GM12878 (cell line): ENCODE measurements at regions not wholly inside any gene's neighbourhood (a gene's known extent, or its start where the extent isn't known, plus 50 kb on each side); places are given as distances from the start of the nearest gene placed in this dataset.

ENCODE experiments used
- CHD1 ChIP-seq: IDR thresholded peaks from 2 replicates; pipeline ENCODE4 v1.6.1; 2012; ENCODE audit warnings: low read depth, low read length, improper control_type of control experiment
- CHD2 ChIP-seq: IDR thresholded peaks from 2 replicates; pipeline ENCODE4 v1.6.1; 2011; ENCODE audit warnings: low read depth, low read length, improper control_type of control experiment, borderline replicate concordance
- NRF1 ChIP-seq: conservative IDR thresholded peaks from 2 replicates; pipeline ENCODE4 v1.6.1; 2011; ENCODE audit warnings: mild to moderate bottlenecking, low read depth, low read length, improper control_type of control experiment
- POU2F2 ChIP-seq: IDR thresholded peaks from 3 replicates; pipeline ENCODE4 v1.6.1; 2011; ENCODE audit warnings: low read depth, mild to moderate bottlenecking, low read length, borderline replicate concordance
- RAD21 ChIP-seq: IDR thresholded peaks from 2 replicates; pipeline ENCODE4 v1.6.1; 2011; ENCODE audit warnings: mild to moderate bottlenecking, low read depth, low read length, moderate library complexity; ENCODE audit not compliant: insufficient read depth
- RFX5 ChIP-seq: IDR thresholded peaks from 2 replicates; pipeline ENCODE4 v1.6.1; 2011; ENCODE audit warnings: low read depth, low read length, improper control_type of control experiment
- SMARCA5 ChIP-seq: fragments of 450-650 bp; IDR thresholded peaks from 2 replicates; pipeline ENCODE4 v1.6.1; 2017; ENCODE audit warnings: mild to moderate bottlenecking
- SREBF2 ChIP-seq: IDR thresholded peaks from 2 replicates; pipeline ENCODE4 v1.6.1; 2012; ENCODE audit warnings: mild to moderate bottlenecking, low read length
- TF ChIP-seq, protein P1 (sequence below): fragments of 450-650 bp; IDR thresholded peaks from 2 replicates; pipeline ENCODE4 v1.6.1; 2017; ENCODE audit warnings: antibody characterized with exemption, mild to moderate bottlenecking, moderate library complexity
- TF ChIP-seq, protein P2 (sequence below), 3 experiments: IDR thresholded peaks in 2 of 3; conservative IDR thresholded peaks in 1 of 3; 2 replicates each; pipeline ENCODE4 v1.5.1; 2011; ENCODE audit warnings: low read depth in 3 of 3, low read length in 3 of 3, mild to moderate bottlenecking in 3 of 3, control low read depth in 2 of 3, moderate library complexity in 2 of 3, inconsistent platforms in 1 of 3, mixed read lengths in 1 of 3; ENCODE audit not compliant: control insufficient read depth in 2 of 3, insufficient read depth in 1 of 3; ENCODE audit errors: extremely low read depth in 1 of 3

DNA sequence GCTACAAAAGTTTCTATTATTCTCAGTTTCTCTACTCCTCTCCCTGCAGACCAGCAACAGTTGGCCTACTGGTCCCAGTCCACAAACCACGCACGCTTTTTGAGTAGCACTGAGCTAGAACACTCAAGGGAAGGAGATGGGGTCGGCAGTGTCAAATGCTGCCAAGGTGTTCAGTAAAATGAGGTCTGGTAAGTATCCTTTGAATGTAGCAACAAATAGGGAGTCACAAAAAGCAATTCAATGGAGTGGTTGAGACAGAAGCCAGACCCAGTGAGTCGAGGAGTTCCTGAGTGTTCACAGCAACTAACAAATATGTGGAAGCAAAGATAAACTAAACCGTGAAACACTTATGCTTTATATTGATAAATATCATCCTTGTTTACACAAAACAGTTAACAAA lies 355.7 kb downstream of the MID1IP1 start:
- TF ChIP-seq NRF1: no peak
- TF ChIP-seq RAD21: no peak
- TF ChIP-seq, protein P1, sequence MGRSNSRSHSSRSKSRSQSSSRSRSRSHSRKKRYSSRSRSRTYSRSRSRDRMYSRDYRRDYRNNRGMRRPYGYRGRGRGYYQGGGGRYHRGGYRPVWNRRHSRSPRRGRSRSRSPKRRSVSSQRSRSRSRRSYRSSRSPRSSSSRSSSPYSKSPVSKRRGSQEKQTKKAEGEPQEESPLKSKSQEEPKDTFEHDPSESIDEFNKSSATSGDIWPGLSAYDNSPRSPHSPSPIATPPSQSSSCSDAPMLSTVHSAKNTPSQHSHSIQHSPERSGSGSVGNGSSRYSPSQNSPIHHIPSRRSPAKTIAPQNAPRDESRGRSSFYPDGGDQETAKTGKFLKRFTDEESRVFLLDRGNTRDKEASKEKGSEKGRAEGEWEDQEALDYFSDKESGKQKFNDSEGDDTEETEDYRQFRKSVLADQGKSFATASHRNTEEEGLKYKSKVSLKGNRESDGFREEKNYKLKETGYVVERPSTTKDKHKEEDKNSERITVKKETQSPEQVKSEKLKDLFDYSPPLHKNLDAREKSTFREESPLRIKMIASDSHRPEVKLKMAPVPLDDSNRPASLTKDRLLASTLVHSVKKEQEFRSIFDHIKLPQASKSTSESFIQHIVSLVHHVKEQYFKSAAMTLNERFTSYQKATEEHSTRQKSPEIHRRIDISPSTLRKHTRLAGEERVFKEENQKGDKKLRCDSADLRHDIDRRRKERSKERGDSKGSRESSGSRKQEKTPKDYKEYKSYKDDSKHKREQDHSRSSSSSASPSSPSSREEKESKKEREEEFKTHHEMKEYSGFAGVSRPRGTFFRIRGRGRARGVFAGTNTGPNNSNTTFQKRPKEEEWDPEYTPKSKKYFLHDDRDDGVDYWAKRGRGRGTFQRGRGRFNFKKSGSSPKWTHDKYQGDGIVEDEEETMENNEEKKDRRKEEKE: no peak
- TF ChIP-seq CHD1: no peak
- TF ChIP-seq, protein P2, sequence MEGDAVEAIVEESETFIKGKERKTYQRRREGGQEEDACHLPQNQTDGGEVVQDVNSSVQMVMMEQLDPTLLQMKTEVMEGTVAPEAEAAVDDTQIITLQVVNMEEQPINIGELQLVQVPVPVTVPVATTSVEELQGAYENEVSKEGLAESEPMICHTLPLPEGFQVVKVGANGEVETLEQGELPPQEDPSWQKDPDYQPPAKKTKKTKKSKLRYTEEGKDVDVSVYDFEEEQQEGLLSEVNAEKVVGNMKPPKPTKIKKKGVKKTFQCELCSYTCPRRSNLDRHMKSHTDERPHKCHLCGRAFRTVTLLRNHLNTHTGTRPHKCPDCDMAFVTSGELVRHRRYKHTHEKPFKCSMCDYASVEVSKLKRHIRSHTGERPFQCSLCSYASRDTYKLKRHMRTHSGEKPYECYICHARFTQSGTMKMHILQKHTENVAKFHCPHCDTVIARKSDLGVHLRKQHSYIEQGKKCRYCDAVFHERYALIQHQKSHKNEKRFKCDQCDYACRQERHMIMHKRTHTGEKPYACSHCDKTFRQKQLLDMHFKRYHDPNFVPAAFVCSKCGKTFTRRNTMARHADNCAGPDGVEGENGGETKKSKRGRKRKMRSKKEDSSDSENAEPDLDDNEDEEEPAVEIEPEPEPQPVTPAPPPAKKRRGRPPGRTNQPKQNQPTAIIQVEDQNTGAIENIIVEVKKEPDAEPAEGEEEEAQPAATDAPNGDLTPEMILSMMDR (IDR thresholded peaks at IDR 0.05 in 2 of 3, conservative IDR thresholded peaks at IDR 0.05 in 1 of 3; ENCODE audit: control insufficient read depth in 2 of 3, extremely low read depth in 1 of 3, insufficient read depth in 1 of 3, low read depth in 3 of 3, low read length in 3 of 3): no peak
- TF ChIP-seq SMARCA5: no peak
- TF ChIP-seq CHD2: no peak
- TF ChIP-seq RFX5: no peak
- no peak for TF ChIP-seq POU2F2
- no peak for TF ChIP-seq SREBF2
